NT2/D1 (cell line): ENCODE measurements at regions not wholly inside any gene's neighbourhood (a gene's known extent, or its start where the extent isn't known, plus 50 kb on each side); places are given as distances from the start of the nearest gene placed in this dataset.

Source experiments
- SUZ12 ChIP-seq: IDR thresholded peaks from 2 replicates; pipeline ENCODE4 v1.6.1; 2011; ENCODE audit not compliant: insufficient read length, insufficient read depth; ENCODE audit errors: extremely low read depth
- YY1 ChIP-seq: IDR thresholded peaks from 2 replicates; pipeline ENCODE4 v1.6.1; 2011; ENCODE audit not compliant: insufficient read length, insufficient read depth
- ZNF274 ChIP-seq: IDR thresholded peaks from 2 replicates; pipeline ENCODE4 v1.6.1; 2011; ENCODE audit warnings: mild to moderate bottlenecking, low read depth, low read length

GRCh38 chr3:31377045-31377642 is 155.6 kb upstream of the STT3B start:
- TF ChIP-seq YY1 = no peak
- no peak for TF ChIP-seq SUZ12
- no peak for TF ChIP-seq ZNF274
